ENCODE measurements at regions not wholly inside any gene's neighbourhood (a gene's known extent, or its start where the extent isn't known, plus 50 kb on each side); places are given as distances from the start of the nearest gene placed in this dataset.
A peak's percentile ranks its signal among the peaks of the same experiment; 100 is the strongest.
"Not testable (repeated sequence)": the region's sequence is repeated elsewhere in the genome, so short reads cannot be mapped to it uniquely, and the experiment has no call there.

GRCh38 chr6:152811785-152812184 lies 61.2 kb downstream of the VIP start:
- no peak for DNase-seq

GRCh38 chr6:152815230-152815872 lies 64.8 kb downstream of the VIP start:
- no peak for DNase-seq

DNA sequence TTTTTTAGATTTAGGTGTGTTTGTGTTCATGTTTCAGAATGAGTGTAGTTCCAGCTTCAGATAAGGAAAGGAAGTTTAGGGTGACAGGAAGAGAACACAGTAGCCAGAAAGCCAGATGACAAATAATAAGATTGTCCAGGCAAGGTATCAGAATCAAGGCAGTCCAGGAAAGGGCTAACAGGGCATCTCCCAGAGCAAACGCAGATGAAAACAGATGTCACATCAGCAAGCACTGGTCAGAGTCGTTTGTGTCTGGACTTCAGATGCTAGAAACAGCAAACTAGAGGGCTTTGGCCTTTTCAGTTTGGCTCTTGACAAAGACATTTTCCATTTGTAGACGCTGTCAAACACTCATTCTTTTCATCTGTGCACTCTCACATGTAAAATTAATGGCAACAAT lies 65.5 kb downstream of the VIP start:
- DNase-seq: no peak

DNA sequence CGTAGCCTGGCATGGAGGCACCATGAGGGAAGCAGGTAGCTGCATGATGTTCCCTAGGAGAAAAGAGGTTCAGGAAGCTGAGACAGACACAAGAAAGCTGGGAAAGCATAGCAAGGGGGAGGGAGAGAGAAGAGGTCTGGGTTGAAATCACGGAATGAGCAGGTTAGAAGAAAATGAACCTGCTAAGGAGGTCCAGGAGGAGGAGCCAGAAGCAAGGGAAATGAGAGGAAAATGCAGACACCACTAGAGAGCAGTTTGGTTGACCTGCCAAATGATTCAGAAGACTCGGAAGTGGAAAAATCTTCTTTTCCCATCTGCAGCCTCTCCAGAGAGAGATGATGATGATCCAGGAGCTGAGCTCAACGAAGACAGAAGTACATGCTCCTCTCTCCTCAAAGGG lies 70.9 kb downstream of the VIP start:
- no peak for DNase-seq

GRCh38 chr6:152824666-152825065 lies 74.1 kb downstream of the VIP start:
- no peak for DNase-seq

- DNase-seq: peak in 1 of 2 experiments; percentile 50
Measured at GRCh38 chr6:152828431-152828830, 77.8 kb downstream of the VIP start.

DNA sequence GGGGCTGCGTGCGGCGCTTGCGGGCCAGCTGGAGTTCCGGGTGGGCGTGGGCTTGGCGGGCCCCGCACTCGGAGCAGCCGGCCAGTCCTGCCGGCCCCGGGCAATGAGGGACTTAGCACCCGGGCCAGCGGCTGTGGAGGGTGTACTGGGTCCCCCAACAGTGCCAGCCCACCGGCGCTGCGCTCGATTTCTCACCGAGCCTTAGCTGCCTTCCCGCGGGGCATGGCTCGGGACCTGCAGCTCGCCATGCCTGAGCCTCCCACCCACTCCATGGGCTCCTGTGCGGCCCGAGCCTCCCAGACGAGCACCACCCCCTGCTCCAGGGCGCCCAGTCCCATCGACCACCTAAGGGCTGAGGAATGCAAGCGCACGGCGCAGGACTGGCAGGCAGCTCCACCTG lies 83.8 kb downstream of the VIP start:
- DNase-seq: not testable (repeated sequence)

GRCh38 chr6:152836523-152836922 lies 85.9 kb downstream of the VIP start:
- DNase-seq: no peak

DNA sequence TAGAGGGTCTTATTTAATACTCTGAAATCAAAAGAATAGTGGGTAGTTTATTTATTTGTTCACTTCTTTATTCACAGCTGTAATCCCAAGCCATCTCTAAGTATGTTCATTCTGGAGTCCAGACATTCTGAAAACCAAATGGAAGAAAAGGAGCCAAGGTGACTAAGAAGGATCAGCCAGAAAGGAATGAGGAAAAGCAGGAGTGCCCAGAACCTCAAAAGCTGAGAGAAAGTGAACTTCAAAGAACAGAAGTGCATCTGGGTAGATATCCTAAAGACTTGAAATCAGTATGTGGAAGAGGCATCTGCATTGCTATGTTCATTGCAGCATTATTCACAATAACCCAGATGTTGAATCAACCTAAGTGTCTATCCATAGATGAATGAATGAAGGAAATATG lies 94.8 kb downstream of the VIP start:
- DNase-seq: no peak

GRCh38 chr6:152846825-152847224 lies 96.2 kb downstream of the VIP start:
- no peak for DNase-seq

- no peak for DNase-seq
Measured at GRCh38 chr6:152848919-152849318, 98.3 kb downstream of the VIP start.

DNA sequence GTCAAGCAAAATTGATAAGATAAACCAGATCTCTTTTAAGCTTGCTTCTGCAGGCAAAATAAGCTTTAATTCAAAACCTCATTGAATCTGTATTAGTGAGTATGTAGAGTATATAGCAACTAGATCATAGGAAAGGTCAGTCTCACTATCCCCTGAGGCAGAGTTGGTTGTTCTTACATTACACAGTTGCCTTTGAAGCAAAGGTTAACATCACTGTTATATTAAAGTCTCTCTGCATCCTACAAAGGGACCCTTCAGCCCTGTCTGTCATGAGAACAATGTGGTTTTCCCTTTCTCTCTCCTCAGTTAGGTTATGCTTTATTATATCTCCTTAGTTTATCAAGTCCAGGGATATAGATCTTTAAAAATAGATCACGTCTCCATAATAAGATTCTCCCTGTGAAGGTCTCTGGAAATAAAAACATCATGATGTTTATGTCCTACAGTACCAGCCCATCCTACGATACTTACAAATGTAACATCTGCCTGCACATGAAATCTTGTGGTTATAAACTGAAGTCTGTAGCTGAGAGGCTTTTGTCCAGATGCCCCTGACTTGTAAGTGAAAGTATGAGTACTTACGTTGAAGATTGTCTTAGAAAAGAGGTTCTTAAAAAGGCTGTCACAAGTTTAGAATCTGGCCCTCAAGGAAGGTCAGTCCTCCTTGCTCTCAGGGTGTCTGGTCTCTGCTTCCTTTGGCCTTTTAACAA lies 103.6 kb downstream of the VIP start:
- DNase-seq: no peak

DNA sequence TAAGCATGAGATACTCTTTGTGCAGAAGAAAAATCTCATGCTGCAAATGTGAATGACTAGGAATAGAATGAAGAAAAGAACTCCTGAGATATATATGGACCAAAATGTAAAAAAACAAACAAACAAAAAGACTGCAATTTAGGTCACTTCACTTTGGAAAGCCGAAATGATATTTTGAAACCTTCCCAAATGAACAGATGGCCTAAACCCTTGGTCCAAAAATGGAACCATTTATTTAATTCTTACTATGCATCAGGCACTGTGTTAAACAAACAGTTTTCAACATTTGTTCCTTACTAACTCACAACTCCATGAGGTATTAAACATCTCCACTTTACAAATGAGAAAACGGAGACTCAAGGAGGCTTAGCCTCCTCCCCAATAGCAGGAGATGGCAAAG lies 107.5 kb downstream of the VIP start:
- DNase-seq: no peak

GRCh38 chr6:152859225-152859624 lies 108.6 kb downstream of the VIP start:
- no peak for DNase-seq

GRCh38 chr6:152863618-152864326 lies 113.2 kb downstream of the VIP start:
- peak in 1 of 2 experiments; percentile 30 for DNase-seq

- no peak for DNase-seq
Measured at GRCh38 chr6:152874267-152874666, 108.6 kb downstream of the FBXO5 start.

DNA sequence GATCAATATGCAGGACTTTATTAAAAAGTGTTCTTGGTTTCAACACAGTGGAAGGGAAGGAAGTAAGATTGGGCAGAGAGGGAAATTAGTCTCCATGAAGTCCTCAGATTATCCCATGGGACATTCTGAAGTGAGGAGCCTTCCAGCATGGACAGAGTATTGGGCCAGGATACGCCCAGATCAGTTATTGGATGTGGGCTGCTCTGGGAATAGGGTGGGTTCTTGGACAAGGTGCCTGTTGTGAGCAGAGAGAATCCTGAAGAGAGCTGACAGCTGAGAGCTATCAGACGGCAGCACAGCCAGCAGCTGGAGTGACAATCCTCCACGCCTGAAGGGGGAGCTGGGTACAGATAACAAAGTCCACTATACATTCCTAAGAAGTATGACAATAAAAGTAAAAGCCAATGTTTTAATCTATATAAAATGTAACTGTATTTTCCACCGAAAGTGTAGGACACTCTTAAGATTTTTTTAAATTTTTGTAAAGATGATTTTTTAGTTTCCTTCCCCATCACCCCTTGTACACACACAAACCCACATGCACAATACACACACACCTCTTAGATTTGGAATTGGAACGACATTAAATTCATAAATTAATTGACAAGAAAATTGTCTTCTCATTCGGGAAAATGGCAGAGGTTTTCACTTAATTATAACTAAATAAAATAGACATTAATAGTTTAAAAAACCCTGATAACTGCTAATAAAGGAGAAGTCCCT lies 107.8 kb downstream of the FBXO5 start:
- no peak for DNase-seq

- DNase-seq: no peak
Measured at GRCh38 chr6:152879681-152880080, 103.2 kb downstream of the FBXO5 start.

DNA sequence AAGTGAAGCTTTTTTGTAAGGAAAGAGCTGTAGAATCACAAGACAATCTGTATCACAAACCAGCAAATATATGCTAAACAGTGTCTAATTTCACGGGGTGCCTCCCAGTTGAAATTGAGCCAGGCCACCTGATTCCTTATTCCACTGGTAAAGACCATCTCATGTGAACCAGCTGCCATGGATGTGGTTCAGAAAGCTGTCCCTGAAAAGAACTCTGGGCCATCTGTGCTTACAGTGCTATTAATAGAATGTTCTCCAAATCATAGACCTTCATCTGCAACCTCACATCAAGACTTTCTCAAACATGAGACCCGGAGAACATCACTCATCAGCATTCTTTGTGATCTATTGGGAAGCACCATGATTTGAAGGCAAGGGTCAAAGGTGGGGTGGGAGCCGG lies 89.7 kb downstream of the FBXO5 start:
- DNase-seq: no peak

DNA sequence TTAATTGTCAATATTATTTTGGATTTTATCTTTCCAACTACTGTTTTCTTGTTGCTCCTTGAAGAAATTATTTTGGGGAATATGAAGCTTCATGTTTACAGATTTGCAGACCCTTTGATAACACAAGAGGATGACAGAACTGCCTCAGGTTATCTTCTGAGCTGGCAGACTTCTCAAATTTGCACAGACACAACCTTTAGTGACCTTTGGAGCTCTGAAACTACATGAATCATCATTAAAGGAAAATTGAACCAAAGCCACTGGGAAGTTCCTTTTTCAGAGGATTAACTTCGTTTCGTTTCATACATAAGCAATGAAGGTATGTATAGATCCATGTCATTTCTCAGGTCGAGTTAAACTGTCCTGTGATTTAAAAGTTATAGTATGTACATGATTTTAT lies 85.9 kb downstream of the FBXO5 start:
- DNase-seq: no peak

- DNase-seq: no peak
Measured at GRCh38 chr6:152897807-152898399, 84.9 kb downstream of the FBXO5 start.

DNA sequence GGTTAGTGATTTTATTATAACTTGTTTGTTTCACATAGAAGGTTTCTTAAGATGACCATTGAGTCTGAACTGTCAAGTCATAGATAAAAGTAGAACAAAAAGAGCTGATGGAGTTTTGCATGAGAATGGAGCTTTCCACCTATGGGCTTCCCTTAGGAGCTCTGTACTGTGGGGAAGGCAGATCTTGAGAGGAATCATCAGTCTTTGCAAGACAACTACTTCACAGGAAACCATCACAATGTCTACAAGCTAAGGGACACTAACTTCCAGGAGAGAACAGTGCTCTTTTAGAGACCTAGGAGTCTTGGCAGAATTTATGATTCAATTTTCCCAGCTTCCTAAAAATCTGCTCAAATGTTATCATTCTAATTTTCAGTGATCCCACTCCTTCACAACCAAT lies 78.2 kb downstream of the FBXO5 start:
- DNase-seq: no peak

Data from NCI-H1930 (cell line).